ENCODE measurements at regions not wholly inside any gene's neighbourhood (a gene's known extent, or its start where the extent isn't known, plus 50 kb on each side); places are given as distances from the start of the nearest gene placed in this dataset.

DNA sequence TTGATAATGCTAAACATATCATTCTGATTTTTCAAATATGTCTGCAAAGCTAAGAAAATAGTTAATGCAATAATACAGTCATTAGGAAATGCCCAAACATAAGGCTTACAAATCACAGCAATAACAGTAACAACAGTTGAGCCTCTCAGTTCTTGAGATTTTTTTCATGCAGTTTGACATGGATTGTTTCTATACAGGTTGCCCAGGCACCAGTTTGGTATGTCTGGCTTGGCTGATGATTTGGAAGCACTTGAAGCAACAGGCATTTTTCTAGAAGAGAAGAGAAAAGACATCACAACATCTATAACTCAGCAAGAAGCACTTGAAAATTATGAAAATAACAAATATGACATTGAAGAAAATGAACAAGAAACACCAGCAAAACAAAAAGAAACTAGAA is 78.7 kb upstream of the COL6A5 start:
- TF ChIP-seq POLR2A (IDR thresholded peaks at IDR 0.05) (no peak), POLR2AphosphoS5 (IDR thresholded peaks at IDR 0.05) (no peak)
- TF ChIP-seq, protein P1, sequence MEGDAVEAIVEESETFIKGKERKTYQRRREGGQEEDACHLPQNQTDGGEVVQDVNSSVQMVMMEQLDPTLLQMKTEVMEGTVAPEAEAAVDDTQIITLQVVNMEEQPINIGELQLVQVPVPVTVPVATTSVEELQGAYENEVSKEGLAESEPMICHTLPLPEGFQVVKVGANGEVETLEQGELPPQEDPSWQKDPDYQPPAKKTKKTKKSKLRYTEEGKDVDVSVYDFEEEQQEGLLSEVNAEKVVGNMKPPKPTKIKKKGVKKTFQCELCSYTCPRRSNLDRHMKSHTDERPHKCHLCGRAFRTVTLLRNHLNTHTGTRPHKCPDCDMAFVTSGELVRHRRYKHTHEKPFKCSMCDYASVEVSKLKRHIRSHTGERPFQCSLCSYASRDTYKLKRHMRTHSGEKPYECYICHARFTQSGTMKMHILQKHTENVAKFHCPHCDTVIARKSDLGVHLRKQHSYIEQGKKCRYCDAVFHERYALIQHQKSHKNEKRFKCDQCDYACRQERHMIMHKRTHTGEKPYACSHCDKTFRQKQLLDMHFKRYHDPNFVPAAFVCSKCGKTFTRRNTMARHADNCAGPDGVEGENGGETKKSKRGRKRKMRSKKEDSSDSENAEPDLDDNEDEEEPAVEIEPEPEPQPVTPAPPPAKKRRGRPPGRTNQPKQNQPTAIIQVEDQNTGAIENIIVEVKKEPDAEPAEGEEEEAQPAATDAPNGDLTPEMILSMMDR (IDR thresholded peaks at IDR 0.05): no peak

Measured in breast epithelium (tissue), 3 donors.